Kidney epithelial cell (primary cell): ENCODE measurements at regions not wholly inside any gene's neighbourhood (a gene's known extent, or its start where the extent isn't known, plus 50 kb on each side); places are given as distances from the start of the nearest gene placed in this dataset.

ENCODE experiments used
- DNase-seq: peaks from one replicate; pipeline ENCODE4 v3.0.0-alpha.2; 2010; ENCODE audit warnings: low read depth
- H3K27me3 ChIP-seq: 2 replicates; pipeline ENCODE4 v1.6.0; 2011; ENCODE audit warnings: low read length; ENCODE audit not compliant: control insufficient read depth, insufficient read depth
- H3K36me3 ChIP-seq: 2 replicates; pipeline ENCODE4 v1.5.1; 2011; ENCODE audit warnings: low read length; ENCODE audit not compliant: control insufficient read depth, insufficient read depth
- H3K4me3 ChIP-seq: 2 replicates; pipeline ENCODE4 v1.5.1; 2011; ENCODE audit warnings: low read depth, mild to moderate bottlenecking, control low read depth, low read length
- TF ChIP-seq, protein P1 (sequence below): IDR thresholded peaks from 2 replicates; pipeline ENCODE4 v1.5.1; 2011; ENCODE audit warnings: mild to moderate bottlenecking, moderate library complexity, low read length, control low read depth, inconsistent platforms; ENCODE audit not compliant: insufficient read depth, poor library complexity, severe bottlenecking

GRCh38 chr1:38310079-38310478, 263.5 kb upstream of the POU3F1 start:
- Histone ChIP-seq H3K27me3 (no peaks in the 10 kb centered on the region), H3K4me3 (no peak overlapping the region), H3K36me3 (no peaks in the 10 kb centered on the region)
- TF ChIP-seq, protein P1, sequence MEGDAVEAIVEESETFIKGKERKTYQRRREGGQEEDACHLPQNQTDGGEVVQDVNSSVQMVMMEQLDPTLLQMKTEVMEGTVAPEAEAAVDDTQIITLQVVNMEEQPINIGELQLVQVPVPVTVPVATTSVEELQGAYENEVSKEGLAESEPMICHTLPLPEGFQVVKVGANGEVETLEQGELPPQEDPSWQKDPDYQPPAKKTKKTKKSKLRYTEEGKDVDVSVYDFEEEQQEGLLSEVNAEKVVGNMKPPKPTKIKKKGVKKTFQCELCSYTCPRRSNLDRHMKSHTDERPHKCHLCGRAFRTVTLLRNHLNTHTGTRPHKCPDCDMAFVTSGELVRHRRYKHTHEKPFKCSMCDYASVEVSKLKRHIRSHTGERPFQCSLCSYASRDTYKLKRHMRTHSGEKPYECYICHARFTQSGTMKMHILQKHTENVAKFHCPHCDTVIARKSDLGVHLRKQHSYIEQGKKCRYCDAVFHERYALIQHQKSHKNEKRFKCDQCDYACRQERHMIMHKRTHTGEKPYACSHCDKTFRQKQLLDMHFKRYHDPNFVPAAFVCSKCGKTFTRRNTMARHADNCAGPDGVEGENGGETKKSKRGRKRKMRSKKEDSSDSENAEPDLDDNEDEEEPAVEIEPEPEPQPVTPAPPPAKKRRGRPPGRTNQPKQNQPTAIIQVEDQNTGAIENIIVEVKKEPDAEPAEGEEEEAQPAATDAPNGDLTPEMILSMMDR = no peak
- no peak for DNase-seq

GRCh38 chr1:38308780-38309179, 262.2 kb upstream of the POU3F1 start:
- TF ChIP-seq, protein P1 = no peak
- H3K4me3 ChIP-seq = no peak overlapping the region
- DNase-seq = no peak
- H3K36me3 ChIP-seq = no peaks in the 10 kb centered on the region
- H3K27me3 ChIP-seq = no peaks in the 10 kb centered on the region

- Histone ChIP-seq H3K36me3 (no peaks in the 10 kb centered on the region), H3K27me3 (no peaks in the 10 kb centered on the region), H3K4me3 (no peak overlapping the region)
- TF ChIP-seq, protein P1 = no peak
- DNase-seq = no peak
Observed at GRCh38 chr1:38305666-38306065, 259.1 kb upstream of the POU3F1 start.

DNA sequence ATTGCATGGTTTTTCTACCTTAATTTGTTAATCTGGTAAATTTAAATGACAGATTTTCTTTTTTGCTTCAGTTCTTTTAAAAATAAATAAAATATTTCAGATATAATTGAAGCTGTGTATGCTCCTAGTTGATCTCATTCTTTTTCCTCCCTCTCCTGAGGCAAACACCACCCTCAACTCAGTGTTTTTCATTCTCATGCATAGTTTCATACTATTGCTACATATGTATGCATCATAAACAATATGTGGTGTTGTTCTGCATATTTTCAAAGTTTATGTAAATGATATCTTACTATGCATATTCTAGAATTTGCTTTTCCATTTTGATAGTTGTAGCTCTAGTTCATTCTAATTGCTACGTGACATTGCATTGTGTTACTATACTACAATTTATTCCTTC, 257.2 kb upstream of the POU3F1 start:
- H3K27me3 ChIP-seq = no peaks in the 10 kb centered on the region
- no peak overlapping the region for H3K4me3 ChIP-seq
- no peak for DNase-seq
- no peaks in the 10 kb centered on the region for H3K36me3 ChIP-seq
- TF ChIP-seq, protein P1 = no peak

DNA sequence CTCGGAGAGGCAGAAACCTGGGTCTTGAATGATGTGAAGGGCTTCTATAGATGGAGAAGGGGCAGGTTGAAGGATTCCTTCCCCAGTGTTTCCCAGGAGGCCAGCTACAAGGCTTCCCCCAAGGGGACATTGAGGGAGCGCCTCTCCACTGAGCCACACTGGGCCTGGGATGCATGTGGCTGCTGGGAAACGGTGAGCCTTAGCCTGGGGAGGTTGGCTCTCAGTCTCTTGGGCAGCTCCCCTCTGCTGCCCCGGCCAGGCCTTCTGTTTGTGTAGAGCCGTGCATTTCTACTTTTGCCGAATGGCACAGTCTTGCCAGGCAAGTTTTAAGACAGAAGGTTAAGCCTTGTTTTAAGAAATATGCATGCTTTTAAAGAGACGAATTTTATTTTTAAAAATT, 254.4 kb upstream of the POU3F1 start:
- no peak for DNase-seq
- Histone ChIP-seq H3K27me3 (no peaks in the 10 kb centered on the region), H3K36me3 (no peaks in the 10 kb centered on the region), H3K4me3 (no peak overlapping the region)
- TF ChIP-seq, protein P1 = no peak

DNA sequence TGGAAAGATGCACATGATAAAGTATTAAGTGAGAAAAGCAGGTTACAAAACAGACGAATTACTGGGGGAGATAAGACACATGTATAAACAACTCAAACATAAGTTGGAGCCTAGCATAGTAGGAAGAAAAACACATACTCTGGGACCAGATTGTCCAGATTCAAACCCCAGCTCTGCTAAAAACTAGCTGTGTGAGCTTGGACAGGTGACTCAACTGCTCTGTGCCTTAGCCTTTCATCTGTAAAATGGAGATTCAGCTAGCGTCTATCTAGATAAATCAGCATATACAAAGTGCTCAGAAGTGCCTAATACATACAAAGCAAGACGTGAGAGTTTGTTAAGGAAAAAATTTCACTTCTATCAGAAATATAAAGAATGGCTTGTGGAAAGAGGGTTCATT, 254.0 kb upstream of the POU3F1 start:
- H3K4me3 ChIP-seq = no peak overlapping the region
- no peaks in the 10 kb centered on the region for H3K27me3 ChIP-seq
- H3K36me3 ChIP-seq = no peaks in the 10 kb centered on the region
- TF ChIP-seq, protein P1 = no peak
- DNase-seq = no peak
